NCI-H69 (cell line): ENCODE measurements at regions not wholly inside any gene's neighbourhood (a gene's known extent, or its start where the extent isn't known, plus 50 kb on each side); places are given as distances from the start of the nearest gene placed in this dataset.
"Not testable (repeated sequence)": the region's sequence is repeated elsewhere in the genome, so short reads cannot be mapped to it uniquely, and the experiment has no call there.

ENCODE experiments used
- DNase-seq: peaks from one replicate; lab custom pipeline; 2025; lab: John Stamatoyannopoulos, UW

DNA sequence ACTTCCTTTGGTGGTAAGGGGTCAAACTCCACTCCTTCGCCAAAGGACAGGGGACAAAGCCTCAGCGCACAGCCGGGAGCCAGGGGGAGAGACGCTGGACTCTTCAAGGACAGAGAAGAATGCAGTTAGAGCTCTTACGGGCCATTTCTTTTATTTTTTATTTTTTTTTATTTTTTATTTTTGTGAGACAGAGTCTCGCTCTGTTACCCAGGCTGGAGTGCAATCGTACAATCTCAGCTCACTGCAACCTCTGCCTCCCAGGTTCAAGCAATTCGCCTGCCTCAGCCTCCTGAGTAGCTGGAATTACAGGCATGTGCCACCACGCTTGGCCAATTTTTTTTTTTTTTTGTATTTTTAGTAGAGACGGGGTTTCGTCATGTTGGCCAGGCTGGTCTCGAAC lies 93.2 kb upstream of the RPH3AL start, which contains the start of gene RFLNB:
TSS of gene RFLNB (minus strand) at position 101 of the 400 bp plus-strand sequence.
- not testable (repeated sequence) for DNase-seq

DNA sequence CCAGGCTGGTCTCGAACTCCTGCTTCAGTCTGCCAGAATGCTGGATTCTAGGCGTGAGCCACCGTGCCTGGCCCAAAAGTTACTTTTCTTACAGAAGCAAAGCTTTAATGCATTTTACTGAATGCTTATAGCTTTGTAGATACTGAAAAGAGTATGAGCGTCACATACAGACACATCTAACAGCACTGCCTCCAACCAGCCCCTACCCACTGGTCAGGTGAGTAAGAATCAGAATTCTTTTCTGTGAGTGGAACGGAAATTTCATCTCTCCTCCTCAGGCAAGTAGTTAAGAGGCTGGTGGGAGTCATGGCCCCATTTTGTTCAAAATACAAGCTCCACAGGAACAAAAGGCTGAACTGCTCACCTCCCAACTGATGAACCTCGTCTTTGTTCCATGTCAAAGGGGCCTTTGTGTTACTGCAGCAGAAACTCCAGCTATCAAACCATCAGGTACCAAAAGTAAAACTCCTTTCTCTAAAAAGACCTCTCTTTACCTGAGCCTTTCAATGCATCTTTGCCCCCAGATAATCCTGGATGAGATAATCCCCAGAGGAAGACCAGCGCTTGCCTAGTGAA lies 92.4 kb upstream of the RPH3AL start:
- no peak for DNase-seq

DNA sequence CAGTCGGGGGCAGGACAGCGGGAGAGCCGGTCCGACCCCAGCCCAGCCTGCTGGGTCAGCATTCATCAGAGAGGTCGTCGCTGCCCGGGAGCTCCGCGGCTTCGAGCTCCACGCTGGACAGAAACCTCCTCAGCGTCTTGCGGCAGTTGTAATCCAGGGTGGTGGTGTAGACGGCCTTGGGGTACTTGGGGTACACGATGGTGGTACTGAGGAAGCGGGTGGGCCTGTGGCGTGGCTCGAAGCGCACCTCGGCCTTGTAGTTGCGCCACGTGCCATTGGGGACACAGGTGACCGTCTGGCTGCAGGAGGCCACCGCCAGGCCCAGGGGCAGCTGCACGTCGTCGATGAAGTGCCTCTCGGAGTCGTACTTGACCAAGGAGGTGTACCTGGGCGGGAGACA lies 90.5 kb upstream of the RPH3AL start:
- no peak for DNase-seq

DNA sequence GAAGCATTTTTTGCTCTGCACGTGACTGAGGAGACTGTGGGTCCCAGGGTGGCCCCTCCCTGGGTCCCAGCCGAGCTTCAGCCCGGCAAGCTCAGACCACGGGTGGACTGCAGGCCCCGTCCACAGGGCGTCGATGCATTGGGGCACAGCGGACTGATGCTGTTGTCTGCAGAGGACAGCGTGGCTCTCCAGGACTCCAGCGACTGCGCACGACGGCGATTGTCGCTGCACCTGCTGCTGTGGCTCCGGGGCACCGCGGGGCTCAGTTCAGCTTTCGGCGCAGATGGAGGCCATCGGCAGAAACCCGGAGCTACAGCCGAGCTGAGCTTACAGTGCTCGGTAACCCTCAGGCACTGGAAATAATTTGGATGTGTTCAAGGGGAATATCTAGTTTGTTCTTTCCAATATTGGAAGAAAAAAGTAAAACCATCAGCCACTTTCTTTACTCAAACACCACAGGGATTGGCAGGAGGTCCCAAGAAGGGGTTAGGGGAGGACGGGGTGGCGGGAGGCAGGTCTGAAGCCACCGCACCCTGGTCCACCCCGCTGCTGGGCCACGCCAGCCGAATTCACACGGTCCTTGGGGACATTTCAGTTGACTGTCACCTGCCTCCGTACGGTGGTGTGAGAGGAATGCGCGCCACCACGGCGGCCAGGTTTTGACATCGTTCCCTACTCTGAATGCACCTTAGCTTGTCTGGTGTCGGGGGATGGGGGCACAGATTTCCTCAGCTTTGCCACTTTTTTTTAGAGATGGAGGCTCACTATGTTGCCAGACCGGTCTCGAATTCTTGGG lies 88.7 kb upstream of the RPH3AL start:
- no peak for DNase-seq

DNA sequence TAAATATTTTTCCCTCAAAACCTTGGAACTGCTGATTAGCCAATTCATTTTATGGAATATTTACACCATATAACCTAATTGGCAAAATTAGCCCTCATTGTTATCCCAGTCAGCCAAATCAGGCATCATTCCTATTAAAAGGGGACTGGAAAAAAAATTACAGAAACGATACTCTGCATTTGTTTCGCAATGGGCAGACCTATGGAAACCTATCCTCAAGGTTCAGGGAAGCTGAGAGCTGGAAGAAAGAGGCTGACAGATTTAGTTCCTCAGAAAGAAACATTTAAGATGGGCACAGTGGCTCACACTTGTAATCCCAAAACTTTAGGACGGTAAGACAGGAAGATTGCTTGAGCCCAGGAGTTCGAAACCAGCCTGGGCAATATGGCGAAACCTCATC lies 85.6 kb upstream of the RPH3AL start:
- no peak for DNase-seq

DNA sequence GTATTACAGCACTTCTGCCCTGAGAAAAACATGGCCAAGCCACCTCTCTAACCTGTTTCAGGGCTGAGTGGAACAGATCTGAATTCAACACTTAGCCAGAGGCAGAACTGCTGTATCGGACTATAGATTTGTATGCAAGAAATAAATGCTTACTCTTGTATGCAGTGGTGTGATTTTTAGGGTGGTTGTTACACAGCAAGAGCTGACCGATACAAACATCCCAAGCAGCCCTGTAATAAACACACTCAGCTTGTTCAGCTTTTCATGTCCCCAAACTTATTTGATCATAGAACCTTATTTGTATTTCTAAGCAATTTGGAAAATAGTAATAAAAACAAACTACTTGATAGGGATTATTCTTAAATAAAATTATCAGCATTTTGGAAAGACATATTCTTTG lies 84.9 kb upstream of the RPH3AL start:
- DNase-seq = no peak

DNA sequence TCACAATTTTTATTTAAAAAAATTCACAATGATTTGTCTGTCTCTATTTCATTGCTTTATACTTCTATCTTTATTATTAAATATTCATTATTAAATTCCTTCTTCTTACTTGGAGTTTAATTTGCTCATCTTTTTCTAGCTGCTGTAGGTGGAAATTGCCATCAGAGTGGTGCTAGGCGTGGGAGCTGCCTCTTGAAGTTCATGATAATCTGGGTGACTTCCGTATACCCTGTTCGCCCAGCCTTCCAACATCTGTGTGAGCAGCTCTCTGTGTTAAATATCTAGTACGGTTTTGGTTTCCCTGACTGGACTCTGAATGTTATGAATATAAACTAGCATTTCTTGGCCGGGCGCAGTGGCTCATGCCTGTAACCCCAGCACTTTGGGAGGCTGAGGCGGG lies 84.0 kb upstream of the RPH3AL start:
- DNase-seq = no peak

DNA sequence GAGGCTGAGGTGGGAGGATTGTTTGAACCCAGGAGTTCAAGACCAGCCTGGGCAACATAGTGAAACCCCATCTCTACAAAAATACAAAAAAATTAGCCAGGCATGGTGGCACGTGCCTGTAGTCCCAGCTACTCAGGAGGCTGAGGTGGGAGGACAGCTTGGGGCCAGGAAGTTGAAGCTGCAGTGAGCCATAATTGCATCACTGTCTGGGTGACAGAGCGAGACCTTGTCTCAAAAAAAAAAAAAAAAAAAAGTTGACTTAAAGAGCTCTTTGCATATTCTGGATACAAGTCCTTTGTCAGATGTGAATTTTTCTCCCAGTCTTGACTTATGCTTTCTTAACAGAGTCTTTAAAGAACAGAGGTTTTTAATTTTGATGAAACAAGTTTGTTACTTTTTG lies 79.9 kb upstream of the RPH3AL start:
- DNase-seq = not testable (repeated sequence)

DNA sequence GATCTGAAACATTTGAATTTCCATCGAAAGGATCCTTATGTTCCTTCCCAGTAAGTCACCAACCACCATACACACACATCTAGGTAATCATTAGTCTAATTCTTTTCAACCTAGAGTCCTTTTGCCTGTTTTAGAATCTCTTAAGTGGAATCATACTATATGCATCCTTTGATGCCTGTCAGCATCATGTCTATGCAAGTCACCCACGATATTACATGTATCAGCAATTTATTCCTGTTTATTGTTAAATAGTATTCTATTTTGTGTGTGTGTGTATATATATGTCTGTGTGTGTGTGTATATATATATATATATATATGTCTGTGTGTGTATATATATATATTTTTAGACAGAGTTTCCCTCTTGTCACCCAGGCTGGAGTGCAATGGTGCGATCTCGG lies 78.9 kb upstream of the RPH3AL start:
- no peak for DNase-seq

DNA sequence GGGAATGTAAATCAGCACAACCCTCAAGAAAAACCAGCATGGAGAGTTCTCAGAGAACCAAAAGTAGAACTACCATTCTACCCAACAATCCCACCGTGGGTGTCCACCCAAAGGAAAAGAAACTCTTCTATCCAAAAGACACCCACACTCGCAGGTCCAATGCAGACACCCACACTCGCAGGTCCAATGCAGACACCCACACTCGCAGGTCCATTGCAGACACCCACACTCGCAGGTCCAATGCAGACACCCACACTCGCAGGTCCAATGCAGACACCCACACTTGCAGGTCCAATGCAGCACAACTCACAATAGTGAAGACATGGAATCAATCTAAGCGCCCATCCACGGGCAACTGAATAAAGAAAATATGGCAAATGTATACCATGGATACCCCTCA lies 77.0 kb upstream of the RPH3AL start:
- DNase-seq = no peak

DNA sequence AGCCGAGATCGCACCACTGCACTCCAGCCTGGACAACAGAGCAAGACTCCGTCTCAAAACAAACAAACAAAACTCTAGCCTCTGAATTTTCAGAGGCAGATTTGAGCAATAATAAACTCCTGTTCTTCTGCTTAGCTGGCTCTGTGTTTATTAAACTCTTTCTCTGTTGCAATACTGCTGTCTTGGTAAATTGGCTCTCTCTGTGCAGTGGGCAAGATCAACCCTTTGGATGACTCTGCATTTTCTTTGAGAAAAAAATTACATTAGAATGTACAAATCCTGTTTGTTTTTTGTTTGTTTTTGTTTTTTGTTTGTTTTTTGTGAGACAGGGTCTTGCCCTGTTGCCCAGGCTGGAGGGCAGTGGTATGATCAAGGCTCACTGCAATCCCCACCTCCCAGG lies 75.8 kb upstream of the RPH3AL start:
- DNase-seq = no peak

DNA sequence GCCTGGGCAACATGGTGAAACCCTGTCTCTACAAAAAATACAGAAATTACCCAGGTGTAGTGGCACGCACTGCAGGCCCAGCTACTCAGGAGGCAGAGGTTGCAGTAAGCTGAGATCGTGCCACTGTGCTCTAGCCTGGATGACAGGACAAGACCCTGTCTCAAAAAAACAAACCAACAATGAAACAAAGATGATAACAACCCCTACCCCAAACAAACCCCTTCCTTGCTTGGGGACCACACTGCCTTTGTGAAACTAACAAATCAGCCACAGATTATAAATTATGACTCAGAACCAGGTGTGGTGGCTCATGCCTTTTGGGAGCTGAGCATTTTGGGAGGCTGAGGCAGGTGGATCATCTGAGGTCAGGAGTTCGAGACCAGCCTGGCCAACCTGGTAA lies 75.3 kb upstream of the RPH3AL start:
- no peak for DNase-seq

DNA sequence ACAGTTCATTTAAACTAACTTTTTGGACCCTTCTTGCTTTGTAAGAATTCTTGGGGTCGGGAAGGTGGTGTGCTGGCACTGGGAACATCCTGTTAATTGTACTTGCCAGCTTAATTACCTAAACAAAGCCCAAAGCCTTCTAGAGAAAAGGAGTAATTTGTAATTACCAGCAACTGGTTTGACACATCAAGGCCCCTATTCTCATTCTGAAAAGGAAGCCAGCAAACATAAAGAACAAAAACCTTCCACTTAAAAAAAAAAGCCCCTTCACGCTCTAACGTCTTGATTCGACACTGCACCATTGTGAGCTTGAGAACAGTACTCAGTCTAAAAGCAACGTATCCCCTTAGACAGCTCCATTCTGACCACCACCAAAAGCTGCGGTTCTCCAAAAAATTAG lies 74.7 kb upstream of the RPH3AL start:
- DNase-seq = no peak

DNA sequence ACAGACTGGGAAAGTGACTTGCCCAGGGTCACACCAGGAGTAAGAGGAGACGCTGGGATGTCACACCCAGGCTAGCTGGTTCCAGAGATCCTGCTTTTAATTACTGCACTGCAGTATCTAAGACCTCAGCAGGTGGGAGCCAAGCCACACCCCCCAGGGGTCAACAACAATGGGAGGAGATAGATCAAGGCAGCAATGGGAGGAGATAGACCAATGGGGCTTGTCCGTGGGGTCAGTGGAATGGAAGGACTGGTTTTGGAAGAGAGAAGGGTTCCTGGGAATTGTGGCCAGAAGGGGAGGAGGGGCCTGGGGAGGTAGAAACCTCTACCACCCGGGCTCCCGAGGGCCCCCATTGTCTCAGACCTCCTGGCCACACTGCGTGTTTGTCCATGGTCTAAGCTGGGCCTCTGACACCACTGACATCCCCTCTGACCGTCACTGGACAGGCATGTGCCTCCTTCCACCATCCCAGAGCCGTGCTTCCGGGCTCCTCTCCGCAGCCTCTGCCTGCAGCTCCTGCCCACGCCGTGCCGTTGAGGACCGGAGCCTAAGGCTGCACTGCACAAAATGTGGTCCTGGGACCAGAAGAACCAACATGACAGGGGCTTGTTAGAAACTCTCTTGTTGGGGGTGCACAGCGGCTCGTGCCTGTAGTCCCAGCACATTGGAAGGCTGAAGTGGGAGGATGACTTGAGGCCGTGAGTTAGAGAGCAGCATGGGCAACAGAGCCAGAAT lies 69.8 kb upstream of the RPH3AL start:
- DNase-seq = no peak

DNA sequence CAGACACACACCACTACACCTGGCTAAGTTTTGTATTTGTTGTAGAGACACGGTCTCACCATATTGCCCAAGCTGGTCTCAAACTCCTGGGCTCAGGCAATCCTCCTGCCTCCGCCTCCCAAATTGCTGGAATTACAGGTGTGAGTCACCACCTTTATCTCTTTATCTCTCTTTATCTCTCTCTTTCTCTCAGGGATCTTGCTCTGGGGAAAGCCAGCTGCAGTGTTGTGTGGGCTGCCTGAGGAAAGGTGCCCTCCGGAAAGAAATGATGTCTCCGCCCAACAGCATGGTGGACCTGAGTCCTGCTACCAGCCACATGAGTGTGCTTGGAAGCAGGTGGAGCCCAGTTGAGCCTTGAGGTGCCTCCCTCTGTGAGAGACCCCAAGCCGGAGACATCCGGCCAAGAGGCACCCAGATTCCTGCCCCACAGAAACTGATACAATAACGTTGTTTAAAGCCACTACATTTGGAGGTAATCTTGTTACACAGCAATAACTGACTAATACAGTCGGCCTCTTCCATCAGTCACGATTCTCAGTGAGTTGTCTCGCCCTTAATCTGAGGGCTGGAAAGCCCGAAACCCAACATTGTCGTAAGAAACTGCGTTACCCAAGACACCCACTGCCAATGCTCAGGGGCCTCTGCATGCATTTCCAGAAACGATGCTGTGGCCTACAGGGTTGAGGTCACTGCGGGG lies 68.0 kb upstream of the RPH3AL start:
- no peak for DNase-seq

DNA sequence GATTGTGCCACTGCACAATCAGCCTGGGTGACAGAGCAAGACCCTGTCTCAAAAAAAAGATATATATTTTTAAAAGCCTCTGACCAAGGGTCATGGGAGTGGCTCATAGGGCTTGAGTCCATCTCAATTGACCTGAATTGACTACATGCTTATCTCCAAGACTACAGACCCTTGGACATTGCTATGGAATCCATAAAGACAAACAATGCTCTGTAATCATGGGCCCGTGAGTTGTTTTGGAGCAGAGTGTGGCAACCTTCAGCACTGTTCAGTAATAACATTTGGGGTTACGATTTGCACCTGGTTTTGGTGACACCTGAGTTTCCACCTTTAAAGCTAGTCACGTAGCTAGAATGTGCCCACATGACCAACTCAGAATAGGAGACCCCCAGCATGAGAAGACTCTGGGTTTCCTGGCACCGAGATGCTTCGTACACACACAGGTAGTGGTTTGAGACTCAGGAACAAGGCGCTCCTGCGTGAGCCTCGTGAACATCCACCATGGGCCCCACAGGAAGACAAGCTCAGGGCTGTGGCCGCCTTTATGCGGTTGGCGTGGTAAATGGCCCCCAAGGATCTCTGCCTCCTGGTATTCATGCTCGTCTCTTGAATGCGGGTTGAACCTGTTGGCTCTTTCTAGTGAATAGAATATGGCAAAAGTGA lies 66.6 kb upstream of the RPH3AL start:
- no peak for DNase-seq

DNA sequence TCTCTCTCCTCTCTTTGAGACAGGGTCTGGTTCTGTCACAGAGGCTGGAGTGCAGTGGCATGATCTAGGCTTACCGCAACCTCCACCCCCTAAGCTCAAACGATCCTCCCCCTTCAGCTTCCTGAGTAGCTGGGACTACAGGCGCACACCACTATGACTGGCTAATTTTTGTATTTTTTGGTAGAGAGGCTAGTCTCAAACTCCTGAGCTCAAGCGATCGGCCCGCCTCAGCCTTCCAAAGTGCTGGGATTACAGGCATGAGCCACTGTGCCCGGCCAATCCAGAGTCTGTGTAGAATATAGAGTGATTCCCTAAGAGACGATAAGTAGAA lies 65.8 kb upstream of the RPH3AL start:
- DNase-seq = no peak

DNA sequence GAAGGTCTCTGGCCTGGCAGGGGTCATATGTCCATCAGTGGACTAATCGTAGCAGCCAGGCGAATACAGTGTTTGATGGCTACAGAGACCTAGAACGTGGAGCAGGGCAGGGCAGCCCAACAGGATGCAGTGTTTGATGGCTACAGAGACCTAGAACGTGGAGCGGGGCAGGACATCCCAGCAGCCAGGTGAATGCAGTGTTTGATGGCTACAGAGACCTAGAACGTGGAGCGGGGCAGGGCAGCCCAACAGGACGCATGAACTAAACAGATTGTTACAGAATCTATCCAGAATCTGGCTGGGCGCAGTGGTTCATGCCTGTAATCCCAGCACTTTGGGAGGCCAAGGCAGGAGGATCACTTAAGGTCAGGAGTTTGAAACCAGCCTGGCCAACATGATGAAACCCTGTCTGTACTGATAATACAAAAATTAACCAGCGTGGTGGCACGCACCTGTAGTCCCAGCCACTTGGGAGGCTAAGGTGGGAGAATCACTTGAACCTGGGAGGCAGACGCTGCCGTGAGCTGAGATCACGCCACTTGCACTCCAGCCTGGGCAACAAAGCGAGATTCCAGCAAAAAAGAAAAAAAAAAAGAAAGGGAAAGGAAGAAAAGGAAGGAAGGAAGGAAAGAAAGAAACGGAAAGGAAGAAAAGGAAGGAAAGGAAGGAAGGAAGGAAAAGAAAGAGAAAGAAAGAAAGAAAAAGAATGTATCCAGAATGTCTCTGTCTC lies 65.2 kb upstream of the RPH3AL start:
- no peak for DNase-seq

DNA sequence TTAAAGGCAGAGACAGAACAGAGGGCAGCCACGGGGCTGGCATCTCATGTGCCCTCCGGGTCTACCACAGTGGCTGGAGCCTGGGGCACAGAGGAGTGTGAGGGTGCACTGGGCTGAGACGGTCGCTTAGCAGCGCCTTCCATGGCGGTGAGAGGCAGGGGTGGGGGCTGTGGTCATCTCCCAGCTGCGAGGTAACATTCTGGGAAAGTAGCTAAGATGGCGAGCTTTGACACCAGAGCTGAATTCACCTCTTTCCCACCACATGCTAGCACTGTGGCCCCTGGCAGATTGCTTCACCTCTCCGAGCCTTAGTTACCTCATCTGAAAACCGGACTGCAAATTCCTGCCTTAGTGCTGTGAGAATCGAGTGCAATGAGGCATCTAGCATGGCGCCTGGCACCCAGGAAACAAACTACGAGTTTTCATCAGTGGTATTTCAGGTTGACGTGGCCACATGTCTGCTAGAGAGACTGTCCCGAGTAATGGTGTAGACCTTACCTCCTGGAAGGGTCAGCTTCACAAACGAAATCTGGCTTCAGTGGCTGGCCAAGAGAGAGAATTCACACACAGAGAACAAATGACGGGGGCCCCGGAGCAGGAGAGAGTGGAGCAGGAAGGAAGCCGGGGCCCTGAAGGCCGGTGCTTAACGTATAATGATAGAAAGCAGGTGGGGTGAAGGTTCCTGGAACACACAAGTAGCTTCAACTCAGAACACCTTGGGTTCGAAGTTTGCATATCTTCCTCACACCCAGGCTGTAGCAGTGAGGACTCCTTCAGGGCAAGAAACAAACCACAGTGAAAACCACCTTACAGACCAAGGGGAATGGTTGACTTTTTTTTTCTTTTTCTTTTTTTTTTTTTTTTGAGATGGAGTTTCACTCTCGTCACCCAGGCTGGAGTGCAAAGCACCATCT lies 63.9 kb upstream of the RPH3AL start:
- DNase-seq = no peak

DNA sequence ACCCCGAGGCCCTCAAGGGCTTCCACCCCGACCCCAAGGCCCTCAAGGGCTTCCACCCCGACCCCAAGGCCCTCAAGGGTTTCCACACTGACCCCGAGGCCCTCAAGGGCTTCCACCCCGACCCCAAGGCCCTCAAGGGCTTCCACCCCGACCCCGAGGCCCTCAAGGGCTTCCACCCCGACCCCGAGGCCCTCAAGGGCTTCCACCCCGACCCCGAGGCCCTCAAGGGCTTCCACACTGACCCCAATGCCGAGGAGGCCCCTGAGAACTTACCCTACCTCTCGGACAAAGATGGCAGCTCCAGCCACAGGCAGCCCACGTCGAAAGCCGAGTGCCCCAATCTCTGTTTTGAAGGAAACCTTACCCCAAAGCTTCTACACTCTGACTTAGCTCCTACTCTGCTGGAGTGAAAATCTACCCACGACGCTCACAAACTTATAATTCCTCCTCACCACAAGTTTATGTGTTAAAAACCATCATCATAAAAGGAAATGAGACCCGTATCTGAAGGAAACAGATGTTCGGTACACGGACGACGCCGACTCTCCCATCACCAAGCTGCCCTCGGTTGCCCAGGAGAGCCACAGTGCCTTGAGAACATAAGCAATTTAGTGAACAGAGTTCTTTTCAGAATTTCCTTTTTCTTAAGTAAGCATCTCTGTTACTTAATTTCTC lies 61.2 kb upstream of the RPH3AL start:
- DNase-seq = no peak
